ENCODE measurements at regions not wholly inside any gene's neighbourhood (a gene's known extent, or its start where the extent isn't known, plus 50 kb on each side); places are given as distances from the start of the nearest gene placed in this dataset.

DNA sequence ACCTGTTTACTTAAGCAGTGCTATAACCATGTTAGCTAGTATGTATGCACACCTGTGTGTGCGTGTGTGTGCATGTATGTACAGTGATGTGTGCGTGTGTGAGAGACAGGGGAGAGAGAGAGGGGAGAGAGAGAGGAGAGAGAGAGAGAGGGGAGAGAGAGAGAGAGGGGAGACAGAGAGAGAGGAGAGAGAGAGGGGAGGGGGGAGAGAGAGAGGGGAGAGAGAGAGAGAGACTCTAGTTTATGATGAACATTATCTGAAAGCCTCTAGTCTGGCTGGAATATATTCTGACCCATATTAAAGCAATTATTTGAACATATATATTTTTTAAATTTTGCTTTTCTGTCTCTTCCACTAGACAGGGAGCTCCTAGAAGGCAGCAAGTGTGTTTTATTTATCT, 117.5 kb upstream of the CPEB4 start (continued):
- TF ChIP-seq, protein P1, sequence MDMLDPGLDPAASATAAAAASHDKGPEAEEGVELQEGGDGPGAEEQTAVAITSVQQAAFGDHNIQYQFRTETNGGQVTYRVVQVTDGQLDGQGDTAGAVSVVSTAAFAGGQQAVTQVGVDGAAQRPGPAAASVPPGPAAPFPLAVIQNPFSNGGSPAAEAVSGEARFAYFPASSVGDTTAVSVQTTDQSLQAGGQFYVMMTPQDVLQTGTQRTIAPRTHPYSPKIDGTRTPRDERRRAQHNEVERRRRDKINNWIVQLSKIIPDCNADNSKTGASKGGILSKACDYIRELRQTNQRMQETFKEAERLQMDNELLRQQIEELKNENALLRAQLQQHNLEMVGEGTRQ (IDR thresholded peaks at IDR 0.05; ENCODE audit: low read length), result no peak
- no peak for TF ChIP-seq TAF1 (IDR thresholded peaks at IDR 0.05; ENCODE audit: low read depth, low read length)
- no peak for TF ChIP-seq RAD21 (IDR thresholded peaks at IDR 0.05 in 1 of 2, conservative IDR thresholded peaks at IDR 0.05 in 1 of 2; ENCODE audit: low read depth in 2 of 2, low read length in 2 of 2)
- TF ChIP-seq KDM4A (IDR thresholded peaks at IDR 0.05; ENCODE audit: low read depth, low read length, severe bottlenecking), result no peak
- TF ChIP-seq, protein P2, sequence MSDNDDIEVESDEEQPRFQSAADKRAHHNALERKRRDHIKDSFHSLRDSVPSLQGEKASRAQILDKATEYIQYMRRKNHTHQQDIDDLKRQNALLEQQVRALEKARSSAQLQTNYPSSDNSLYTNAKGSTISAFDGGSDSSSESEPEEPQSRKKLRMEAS (IDR thresholded peaks at IDR 0.05), result no peak
- TF ChIP-seq FOSL1 (IDR thresholded peaks at IDR 0.05; ENCODE audit: insufficient read depth, low read depth, low read length), result no peak
- TF ChIP-seq, protein P3, sequence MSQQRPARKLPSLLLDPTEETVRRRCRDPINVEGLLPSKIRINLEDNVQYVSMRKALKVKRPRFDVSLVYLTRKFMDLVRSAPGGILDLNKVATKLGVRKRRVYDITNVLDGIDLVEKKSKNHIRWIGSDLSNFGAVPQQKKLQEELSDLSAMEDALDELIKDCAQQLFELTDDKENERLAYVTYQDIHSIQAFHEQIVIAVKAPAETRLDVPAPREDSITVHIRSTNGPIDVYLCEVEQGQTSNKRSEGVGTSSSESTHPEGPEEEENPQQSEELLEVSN (IDR thresholded peaks at IDR 0.05), result no peak
- TF ChIP-seq JUN (IDR thresholded peaks at IDR 0.05; ENCODE audit: low read depth, low read length), result no peak
- no peak for TF ChIP-seq SP4 (IDR thresholded peaks at IDR 0.05; ENCODE audit: low read length)
